ENCODE measurements at regions not wholly inside any gene's neighbourhood (a gene's known extent, or its start where the extent isn't known, plus 50 kb on each side); places are given as distances from the start of the nearest gene placed in this dataset.

- TF ChIP-seq CTCF (IDR thresholded peaks at IDR 0.05; ENCODE audit: poor library complexity, severe bottlenecking) (no peak), SMC3 (conservative IDR thresholded peaks at IDR 0.05; ENCODE audit: poor library complexity) (no peak), TAF1 (IDR thresholded peaks at IDR 0.05; ENCODE audit: low read depth) (no peak), POLR2AphosphoS5 (IDR thresholded peaks at IDR 0.05) (no peak), REST (IDR thresholded peaks at IDR 0.05; ENCODE audit: borderline replicate concordance) (no peak), MXI1 (conservative IDR thresholded peaks at IDR 0.05; ENCODE audit: poor library complexity, severe bottlenecking) (no peak), EZH2 (IDR thresholded peaks at IDR 0.05; ENCODE audit: borderline replicate concordance, insufficient read depth, low read length, poor library complexity, severe bottlenecking) (no peak), EP300 (conservative IDR thresholded peaks at IDR 0.05; ENCODE audit: poor library complexity, severe bottlenecking) (no peak)
These were observed 72.2 kb downstream of the PITPNM2 start for GRCh38 chr12:123078531-123079155.
